Duodenal mucosa (tissue), 2 donors: ENCODE measurements at regions not wholly inside any gene's neighbourhood (a gene's known extent, or its start where the extent isn't known, plus 50 kb on each side); places are given as distances from the start of the nearest gene placed in this dataset.

Experiments
- H3K27ac ChIP-seq: one replicate; pipeline ENCODE4 v1.7.0; 2013; ENCODE audit warnings: low read depth, low read length
- H3K27me3 ChIP-seq, 2 donors: one replicate each; pipeline ENCODE4 v1.7.0; 2013; ENCODE audit warnings: low read length in 2 of 2, control low read depth in 1 of 2; ENCODE audit not compliant: insufficient read depth in 2 of 2, control insufficient read depth in 1 of 2
- H3K36me3 ChIP-seq, 2 donors: one replicate each; pipeline ENCODE4 v1.7.0; 2013; ENCODE audit warnings: low read length in 2 of 2, control low read depth in 1 of 2; ENCODE audit not compliant: insufficient read depth in 2 of 2, control insufficient read depth in 1 of 2
- H3K4me1 ChIP-seq, 2 donors: one replicate each; pipeline ENCODE4 v1.7.0; 2013; ENCODE audit warnings: low read length in 2 of 2, control low read depth in 1 of 2; ENCODE audit not compliant: insufficient read depth in 2 of 2, control insufficient read depth in 1 of 2
- H3K4me3 ChIP-seq, 2 donors: one replicate each; pipeline ENCODE4 v1.7.0; 2013; ENCODE audit warnings: low read length in 2 of 2, low read depth in 1 of 2
- H3K9ac ChIP-seq, 2 donors: one replicate each; pipeline ENCODE4 v1.7.0; 2013; ENCODE audit warnings: low read length in 2 of 2, low read depth in 1 of 2
- H3K9me3 ChIP-seq, 2 donors: one replicate each; pipeline ENCODE4 v1.7.0; 2013; ENCODE audit warnings: low read length in 2 of 2, control low read depth in 1 of 2; ENCODE audit not compliant: control insufficient read depth in 1 of 2

GRCh38 chr13:97570442-97570841 lies 136.5 kb downstream of the RAP2A start:
- Histone ChIP-seq H3K36me3 (no peaks in the 10 kb centered on the region), H3K9me3 (no peaks in the 10 kb centered on the region), H3K4me1 (peaks cover 8 to 16% of the 10 kb centered on the region in 2 donors), H3K27me3 (no peaks in the 10 kb centered on the region), H3K27ac (no peak overlapping the region), H3K4me3 (no peak overlapping the region), H3K9ac (no peak overlapping the region)

- no peaks in the 10 kb centered on the region for H3K36me3 ChIP-seq
- no peak overlapping the region for H3K27ac ChIP-seq
- H3K4me3 ChIP-seq = no peak overlapping the region
- no peaks in the 10 kb centered on the region for H3K27me3 ChIP-seq
- no peaks in the 10 kb centered on the region for H3K9me3 ChIP-seq
- no peak overlapping the region for H3K9ac ChIP-seq
- peaks cover under 1 to 7% of the 10 kb centered on the region in 2 donors for H3K4me1 ChIP-seq
These were observed 139.0 kb downstream of the RAP2A start for GRCh38 chr13:97573011-97573410.

GRCh38 chr13:97574926-97575325 lies 141.0 kb downstream of the RAP2A start:
- Histone ChIP-seq H3K27ac (no peak overlapping the region), H3K9me3 (no peaks in the 10 kb centered on the region), H3K4me1 (no peaks in the 10 kb centered on the region), H3K27me3 (no peaks in the 10 kb centered on the region), H3K36me3 (no peaks in the 10 kb centered on the region), H3K4me3 (no peak overlapping the region), H3K9ac (no peak overlapping the region)

- no peaks in the 10 kb centered on the region for H3K9me3 ChIP-seq
- H3K4me1 ChIP-seq = no peaks in the 10 kb centered on the region
These were observed 143.1 kb downstream of the RAP2A start for GRCh38 chr13:97577026-97577425.

GRCh38 chr13:97582170-97582569 lies 148.2 kb downstream of the RAP2A start:
- Histone ChIP-seq H3K36me3 (no peaks in the 10 kb centered on the region), H3K27ac (no peak overlapping the region), H3K4me3 (no peak overlapping the region), H3K9me3 (peaks cover 0 to 3% of the 10 kb centered on the region in 2 donors), H3K4me1 (no peaks in the 10 kb centered on the region), H3K27me3 (peaks cover 0 to 7% of the 10 kb centered on the region in 2 donors), H3K9ac (no peak overlapping the region)

More at GRCh38 chr13:97577026-97577425, 143.1 kb downstream of the RAP2A start:
- Histone ChIP-seq H3K36me3 (no peaks in the 10 kb centered on the region), H3K4me3 (no peak overlapping the region), H3K27ac (no peak overlapping the region), H3K27me3 (no peaks in the 10 kb centered on the region), H3K9ac (no peak overlapping the region)

- H3K36me3 ChIP-seq = no peaks in the 10 kb centered on the region
- H3K27me3 ChIP-seq = peaks cover 0 to 7% of the 10 kb centered on the region in 2 donors
- no peak overlapping the region for H3K9ac ChIP-seq
- H3K4me3 ChIP-seq = no peak overlapping the region
- no peak overlapping the region for H3K27ac ChIP-seq
- no peaks in the 10 kb centered on the region for H3K4me1 ChIP-seq
- H3K9me3 ChIP-seq = peaks cover 0 to 3% of the 10 kb centered on the region in 2 donors
These were observed 150.0 kb downstream of the RAP2A start for GRCh38 chr13:97583907-97584497.

- Histone ChIP-seq H3K9me3 (peaks cover 0 to 3% of the 10 kb centered on the region in 2 donors), H3K27ac (no peak overlapping the region), H3K4me1 (no peaks in the 10 kb centered on the region), H3K27me3 (peaks cover 0 to 7% of the 10 kb centered on the region in 2 donors), H3K4me3 (no peak overlapping the region), H3K9ac (no peak overlapping the region), H3K36me3 (no peaks in the 10 kb centered on the region)
These were observed 153.0 kb downstream of the RAP2A start for GRCh38 chr13:97586941-97587340.

- Histone ChIP-seq H3K9me3 (peaks cover 0 to 3% of the 10 kb centered on the region in 2 donors), H3K27me3 (peaks cover 0 to 7% of the 10 kb centered on the region in 2 donors), H3K36me3 (no peaks in the 10 kb centered on the region)
These were observed 155.0 kb downstream of the RAP2A start for GRCh38 chr13:97588993-97589392.

GRCh38 chr13:97600458-97601075 lies 166.6 kb downstream of the RAP2A start:
- Histone ChIP-seq H3K36me3 (no peaks in the 10 kb centered on the region), H3K4me3 (no peak overlapping the region), H3K4me1 (no peaks in the 10 kb centered on the region), H3K27me3 (no peaks in the 10 kb centered on the region), H3K9ac (no peak overlapping the region), H3K9me3 (no peaks in the 10 kb centered on the region), H3K27ac (no peak overlapping the region)

More at GRCh38 chr13:97588993-97589392, 155.0 kb downstream of the RAP2A start:
- Histone ChIP-seq H3K27ac (no peak overlapping the region), H3K9ac (no peak overlapping the region), H3K4me1 (no peaks in the 10 kb centered on the region), H3K4me3 (no peak overlapping the region)

- Histone ChIP-seq H3K9ac (no peak overlapping the region), H3K4me1 (no peaks in the 10 kb centered on the region), H3K36me3 (no peaks in the 10 kb centered on the region), H3K4me3 (no peak overlapping the region), H3K9me3 (no peaks in the 10 kb centered on the region), H3K27ac (no peak overlapping the region), H3K27me3 (no peaks in the 10 kb centered on the region)
These were observed 181.3 kb downstream of the RAP2A start for GRCh38 chr13:97615266-97615665.
